Heart left ventricle (tissue), 13 donors: ENCODE measurements at regions not wholly inside any gene's neighbourhood (a gene's known extent, or its start where the extent isn't known, plus 50 kb on each side); places are given as distances from the start of the nearest gene placed in this dataset.

Experiments
- POLR2A ChIP-seq, 2 donors: fragments of 450-650 bp; IDR thresholded peaks; one replicate each; pipeline ENCODE4 v1.6.1; 2017; ENCODE audit warnings: antibody characterized with exemption in 2 of 2, mild to moderate bottlenecking in 2 of 2, moderate library complexity in 2 of 2
- TF ChIP-seq, protein P1 (sequence below), 12 donors: fragments of 200-600 bp; sonication (generic) in 4 of 12; IDR thresholded peaks; one replicate each; pipeline versions ENCODE4 v1.5.0 to v1.8.0; 2018 to 2022; ENCODE audit warnings: antibody characterized with exemption in 12 of 12, mild to moderate bottlenecking in 5 of 12
- donor health status: ischemic (EF 13 %, LVEDD 7.1; RV severe dilation, severe dysfunction).
- donor health status: DM: no; HTN: yes; CAD: no.
- donor health status: DM: no; HTN: no; CAD: no.
- donor health status: ischemic (EF 25% LVEDD 6.9; RV normal size, moderate dysfunction).
- donor health status: ischemic (EF 25% LVEDD 5.7; RV mildly dilated, moderate dysfunction).
- donor health status: ischemic (EF 35%, LVEDD 5.7; RV mildly dilated, moderate dysfunction).
- donor health status: nonischemic (EF 11% LVEDD 7.7; RV severe dilation, severe dysfunction).
- donor health status: DM: yes; HTN: yes; CAD: no.
- donor health status: PGD.
- donor health status: ischemic (EF 29% LVEDD 5.4; RV normal size, mild dysfunction).
- donor health status: nonischemic (EF 23%, LVEDD 6.1; RV moderate dilation, normal function).

DNA sequence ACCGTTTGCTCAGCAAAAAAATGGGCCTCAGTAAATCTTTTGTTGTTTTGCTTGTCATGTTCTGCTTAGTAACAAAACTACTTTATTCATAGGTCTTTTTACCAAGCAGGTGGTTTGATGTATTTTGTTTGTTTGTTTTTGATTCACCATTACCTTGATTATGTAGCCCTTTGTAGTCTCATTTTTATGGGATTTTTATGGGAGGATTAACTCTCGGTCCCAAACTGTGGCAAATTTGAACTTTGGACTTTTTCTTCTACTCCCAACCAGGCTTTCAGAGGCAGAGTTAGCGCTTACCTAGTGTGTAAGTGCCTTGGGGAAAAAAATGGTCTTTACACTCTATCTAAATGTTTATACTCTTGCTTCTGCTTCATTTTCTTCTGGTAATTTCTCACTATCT, 276.7 kb upstream of the POU1F1 start:
- TF ChIP-seq, protein P1, sequence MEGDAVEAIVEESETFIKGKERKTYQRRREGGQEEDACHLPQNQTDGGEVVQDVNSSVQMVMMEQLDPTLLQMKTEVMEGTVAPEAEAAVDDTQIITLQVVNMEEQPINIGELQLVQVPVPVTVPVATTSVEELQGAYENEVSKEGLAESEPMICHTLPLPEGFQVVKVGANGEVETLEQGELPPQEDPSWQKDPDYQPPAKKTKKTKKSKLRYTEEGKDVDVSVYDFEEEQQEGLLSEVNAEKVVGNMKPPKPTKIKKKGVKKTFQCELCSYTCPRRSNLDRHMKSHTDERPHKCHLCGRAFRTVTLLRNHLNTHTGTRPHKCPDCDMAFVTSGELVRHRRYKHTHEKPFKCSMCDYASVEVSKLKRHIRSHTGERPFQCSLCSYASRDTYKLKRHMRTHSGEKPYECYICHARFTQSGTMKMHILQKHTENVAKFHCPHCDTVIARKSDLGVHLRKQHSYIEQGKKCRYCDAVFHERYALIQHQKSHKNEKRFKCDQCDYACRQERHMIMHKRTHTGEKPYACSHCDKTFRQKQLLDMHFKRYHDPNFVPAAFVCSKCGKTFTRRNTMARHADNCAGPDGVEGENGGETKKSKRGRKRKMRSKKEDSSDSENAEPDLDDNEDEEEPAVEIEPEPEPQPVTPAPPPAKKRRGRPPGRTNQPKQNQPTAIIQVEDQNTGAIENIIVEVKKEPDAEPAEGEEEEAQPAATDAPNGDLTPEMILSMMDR (IDR thresholded peaks at IDR 0.05), result no peak
- TF ChIP-seq POLR2A (IDR thresholded peaks at IDR 0.05), result no peak
